DOHH2 (cell line): ENCODE measurements at regions not wholly inside any gene's neighbourhood (a gene's known extent, or its start where the extent isn't known, plus 50 kb on each side); places are given as distances from the start of the nearest gene placed in this dataset.

Experiments
- H3F3A ChIP-seq: fragments of 200-600 bp; sonication (generic), shearing (Covaris generic); 2 replicates; pipeline ENCODE4 v1.6.0; 2016; ENCODE audit warnings: antibody characterized with exemption, mild to moderate bottlenecking; ENCODE audit not compliant: control insufficient read depth, insufficient read depth
- H3K27ac ChIP-seq: fragments of 200-600 bp; sonication (generic); 2 replicates; pipeline ENCODE4 v1.5.1; 2014; ENCODE audit warnings: low read depth, mild to moderate bottlenecking, low read length, moderate library complexity
- H3K27me3 ChIP-seq: fragments of 200-600 bp; sonication (generic); 2 replicates; pipeline ENCODE4 v1.6.1; 2014; ENCODE audit warnings: mild to moderate bottlenecking, low read length, mixed read lengths; ENCODE audit not compliant: control insufficient read depth
- H3K36me3 ChIP-seq: fragments of 200-600 bp; sonication (generic); 2 replicates; pipeline ENCODE4 v1.6.1; 2014; ENCODE audit warnings: mild to moderate bottlenecking, low read length, moderate library complexity, mixed read lengths; ENCODE audit not compliant: control insufficient read depth
- H3K4me1 ChIP-seq: fragments of 200-600 bp; sonication (generic); 2 replicates; pipeline ENCODE4 v1.6.1; 2014; ENCODE audit warnings: mild to moderate bottlenecking, low read length, mixed read lengths; ENCODE audit not compliant: control insufficient read depth
- H3K4me2 ChIP-seq: fragments of 200-600 bp; sonication (generic); 2 replicates; pipeline ENCODE4 v1.6.0; 2014; ENCODE audit warnings: mild to moderate bottlenecking, low read length, moderate library complexity
- H3K4me3 ChIP-seq: fragments of 200-600 bp; sonication (generic); 2 replicates; pipeline ENCODE4 v1.5.1; 2014; ENCODE audit warnings: mild to moderate bottlenecking, low read length, mixed read lengths
- H3K79me2 ChIP-seq: fragments of 200-600 bp; sonication (generic); 2 replicates; pipeline ENCODE4 v1.6.1; 2014; ENCODE audit warnings: mild to moderate bottlenecking, low read length, mixed read lengths; ENCODE audit not compliant: control insufficient read depth
- H3K9me2 ChIP-seq: fragments of 200-600 bp; sonication (generic); replicated peaks from 2 replicates; pipeline ENCODE4 v1.6.1; 2014; ENCODE audit warnings: mild to moderate bottlenecking, low read length, mixed read lengths; ENCODE audit not compliant: control insufficient read depth
- H3K9me3 ChIP-seq: fragments of 200-600 bp; sonication (generic); 2 replicates; pipeline ENCODE4 v1.6.1; 2014; ENCODE audit warnings: antibody characterized with exemption, low read length, mixed read lengths; ENCODE audit not compliant: control insufficient read depth, insufficient read depth
- H4K20me1 ChIP-seq: fragments of 200-600 bp; sonication (generic); 2 replicates; pipeline ENCODE4 v1.6.0; 2014; ENCODE audit warnings: low read depth, mild to moderate bottlenecking, antibody characterized with exemption, low read length, moderate library complexity; ENCODE audit not compliant: control insufficient read depth, insufficient read depth
- EZH2phosphoT487 ChIP-seq: fragments of 200-600 bp; sonication (generic); IDR thresholded peaks from 2 replicates; pipeline ENCODE4 v1.6.1; 2017; ENCODE audit warnings: borderline replicate concordance, mild to moderate bottlenecking, antibody characterized with exemption, low read length, moderate library complexity, mixed read lengths
- TF ChIP-seq, protein P1 (sequence below): fragments of 200-600 bp; sonication (generic); IDR thresholded peaks from one replicate; pipeline ENCODE4 v1.5.1; 2014; ENCODE audit warnings: antibody characterized with exemption, mild to moderate bottlenecking, low read depth, low read length; ENCODE audit not compliant: poor library complexity, severe bottlenecking

DNA sequence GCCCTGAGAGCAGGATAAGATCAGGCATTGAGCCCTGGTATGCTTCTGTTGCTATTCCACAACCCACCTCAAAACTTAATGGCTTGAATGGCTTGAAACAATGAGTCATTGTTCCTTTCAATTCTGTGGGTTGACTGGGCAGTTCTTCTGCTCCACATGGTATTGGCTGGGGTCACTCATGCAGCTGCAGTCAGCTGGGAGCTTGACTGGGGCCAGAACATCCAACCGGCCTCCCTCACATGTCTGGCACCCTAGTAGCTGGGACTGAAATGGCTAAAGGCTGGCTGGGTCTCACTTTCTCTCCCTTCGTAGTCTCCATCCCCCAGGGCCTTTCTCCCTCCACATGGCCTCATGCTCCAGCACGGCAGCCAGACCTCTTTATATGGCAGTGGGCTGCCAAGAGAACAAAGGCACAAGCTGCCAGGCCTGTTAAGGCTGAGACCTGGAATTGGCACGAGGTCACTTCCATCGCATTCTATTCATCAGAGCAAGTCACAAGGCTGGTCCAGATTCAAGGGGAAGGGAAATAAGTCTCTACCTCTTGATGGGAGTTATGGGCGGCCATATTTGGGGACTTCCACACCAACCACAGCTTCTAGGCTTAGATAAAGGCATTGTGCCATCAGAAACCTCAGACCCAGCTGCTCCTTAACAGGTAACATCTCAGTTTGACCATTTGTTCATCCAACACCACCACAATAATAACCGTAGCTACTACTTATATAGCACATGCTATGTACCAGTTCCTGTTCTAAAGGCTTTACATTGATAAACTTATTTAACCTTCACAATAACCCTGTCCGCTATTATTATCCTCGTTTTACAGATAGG, 159.7 kb upstream of the ATP6AP2 start:
- Histone ChIP-seq H3K79me2 (no peaks in the 10 kb centered on the region), H3K4me2 (no peak overlapping the region), H3K36me3 (no peaks in the 10 kb centered on the region), H3K9me3 (no peaks in the 10 kb centered on the region), H3K27ac (no peak overlapping the region), H4K20me1 (no peaks in the 10 kb centered on the region), H3K27me3 (no peaks in the 10 kb centered on the region), H3K9me2 (no peaks in the 10 kb centered on the region), H3K4me3 (no peak overlapping the region), H3F3A (no peaks in the 10 kb centered on the region), H3K4me1 (no peaks in the 10 kb centered on the region)
- TF ChIP-seq, protein P1, sequence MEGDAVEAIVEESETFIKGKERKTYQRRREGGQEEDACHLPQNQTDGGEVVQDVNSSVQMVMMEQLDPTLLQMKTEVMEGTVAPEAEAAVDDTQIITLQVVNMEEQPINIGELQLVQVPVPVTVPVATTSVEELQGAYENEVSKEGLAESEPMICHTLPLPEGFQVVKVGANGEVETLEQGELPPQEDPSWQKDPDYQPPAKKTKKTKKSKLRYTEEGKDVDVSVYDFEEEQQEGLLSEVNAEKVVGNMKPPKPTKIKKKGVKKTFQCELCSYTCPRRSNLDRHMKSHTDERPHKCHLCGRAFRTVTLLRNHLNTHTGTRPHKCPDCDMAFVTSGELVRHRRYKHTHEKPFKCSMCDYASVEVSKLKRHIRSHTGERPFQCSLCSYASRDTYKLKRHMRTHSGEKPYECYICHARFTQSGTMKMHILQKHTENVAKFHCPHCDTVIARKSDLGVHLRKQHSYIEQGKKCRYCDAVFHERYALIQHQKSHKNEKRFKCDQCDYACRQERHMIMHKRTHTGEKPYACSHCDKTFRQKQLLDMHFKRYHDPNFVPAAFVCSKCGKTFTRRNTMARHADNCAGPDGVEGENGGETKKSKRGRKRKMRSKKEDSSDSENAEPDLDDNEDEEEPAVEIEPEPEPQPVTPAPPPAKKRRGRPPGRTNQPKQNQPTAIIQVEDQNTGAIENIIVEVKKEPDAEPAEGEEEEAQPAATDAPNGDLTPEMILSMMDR: no peak
- no peak for TF ChIP-seq EZH2phosphoT487

- H3K9me3 ChIP-seq: no peaks in the 10 kb centered on the region
- no peak for TF ChIP-seq EZH2phosphoT487
- TF ChIP-seq, protein P1: no peak
- H3K27ac ChIP-seq: no peak overlapping the region
- H3K9me2 ChIP-seq: no peaks in the 10 kb centered on the region
- no peaks in the 10 kb centered on the region for H4K20me1 ChIP-seq
- no peaks in the 10 kb centered on the region for H3K4me1 ChIP-seq
- H3K4me3 ChIP-seq: no peak overlapping the region
- no peaks in the 10 kb centered on the region for H3K36me3 ChIP-seq
- no peaks in the 10 kb centered on the region for H3K79me2 ChIP-seq
- H3K27me3 ChIP-seq: no peaks in the 10 kb centered on the region
- H3F3A ChIP-seq: no peaks in the 10 kb centered on the region
- H3K4me2 ChIP-seq: no peak overlapping the region
Observed at GRCh38 chrX:40418813-40419195, 162.0 kb upstream of the ATP6AP2 start.

GRCh38 chrX:40418146-40418812, 162.5 kb upstream of the ATP6AP2 start:
- no peaks in the 10 kb centered on the region for H3F3A ChIP-seq
- no peaks in the 10 kb centered on the region for H3K79me2 ChIP-seq
- H3K9me3 ChIP-seq: no peaks in the 10 kb centered on the region
- H3K9me2 ChIP-seq: no peaks in the 10 kb centered on the region
- no peaks in the 10 kb centered on the region for H3K27me3 ChIP-seq
- H3K27ac ChIP-seq: no peak overlapping the region
- no peak overlapping the region for H3K4me3 ChIP-seq
- H3K4me2 ChIP-seq: no peak overlapping the region
- no peak for TF ChIP-seq EZH2phosphoT487
- TF ChIP-seq, protein P1: no peak
- no peaks in the 10 kb centered on the region for H4K20me1 ChIP-seq
- no peaks in the 10 kb centered on the region for H3K4me1 ChIP-seq
- no peaks in the 10 kb centered on the region for H3K36me3 ChIP-seq
